GM19351 (cell line): ENCODE measurements at regions not wholly inside any gene's neighbourhood (a gene's known extent, or its start where the extent isn't known, plus 50 kb on each side); places are given as distances from the start of the nearest gene placed in this dataset.
"Not testable (repeated sequence)": the region's sequence is repeated elsewhere in the genome, so short reads cannot be mapped to it uniquely, and the experiment has no call there.

Experiments
- ATAC-seq: cut with Tn5 transposase; IDR thresholded peaks from one replicate; pipeline ENCODE4 v1.9.1; 2021; ENCODE audit warnings: mild to moderate bottlenecking, moderate library complexity; ENCODE audit not compliant: unreplicated experiment

- ATAC-seq: not testable (repeated sequence)
Observed at GRCh38 chr7:101679653-101680173, 50.6 kb upstream of the MYL10 start.

GRCh38 chr7:101680406-101681145, 51.5 kb upstream of the MYL10 start:
- no peak for ATAC-seq

GRCh38 chr7:101681170-101682007, 52.3 kb upstream of the MYL10 start:
- no peak for ATAC-seq

GRCh38 chr7:101684983-101685330, 55.9 kb upstream of the MYL10 start:
- no peak for ATAC-seq

GRCh38 chr7:101686030-101686429, 56.9 kb upstream of the MYL10 start:
- no peak for ATAC-seq

- ATAC-seq: no peak
Observed at GRCh38 chr7:101687081-101687480, 58.0 kb upstream of the MYL10 start.

GRCh38 chr7:101687791-101688182, 58.7 kb upstream of the MYL10 start:
- no peak for ATAC-seq

GRCh38 chr7:101688183-101688831, 59.2 kb upstream of the MYL10 start:
- ATAC-seq: peak; percentile 62

- ATAC-seq: no peak
Observed at GRCh38 chr7:101688995-101689907, 60.2 kb upstream of the MYL10 start.

GRCh38 chr7:101690061-101690460, 61.0 kb upstream of the MYL10 start:
- no peak for ATAC-seq

GRCh38 chr7:101691822-101692384, 62.8 kb upstream of the MYL10 start:
- no peak for ATAC-seq

- ATAC-seq: no peak
Observed at GRCh38 chr7:101693498-101694091, 64.5 kb upstream of the MYL10 start.

- no peak for ATAC-seq
Observed at GRCh38 chr7:101698964-101699363, 69.9 kb upstream of the MYL10 start.

GRCh38 chr7:101699399-101699798, 70.3 kb upstream of the MYL10 start:
- no peak for ATAC-seq

GRCh38 chr7:101699881-101700823, 71.1 kb upstream of the MYL10 start:
- no peak for ATAC-seq

- no peak for ATAC-seq
Observed at GRCh38 chr7:101701153-101701794, 72.2 kb upstream of the MYL10 start.

GRCh38 chr7:101702362-101702850, 73.3 kb upstream of the MYL10 start:
- no peak for ATAC-seq

- no peak for ATAC-seq
Observed at GRCh38 chr7:101705331-101705730, 76.2 kb upstream of the MYL10 start.
